HG02678 (cell line): ENCODE measurements at regions not wholly inside any gene's neighbourhood (a gene's known extent, or its start where the extent isn't known, plus 50 kb on each side); places are given as distances from the start of the nearest gene placed in this dataset.

Experiments used
- ATAC-seq: cut with Tn5 transposase; IDR thresholded peaks from one replicate; pipeline ENCODE4 v1.9.1; 2021; ENCODE audit warnings: mild to moderate bottlenecking, moderate library complexity; ENCODE audit not compliant: unreplicated experiment

DNA sequence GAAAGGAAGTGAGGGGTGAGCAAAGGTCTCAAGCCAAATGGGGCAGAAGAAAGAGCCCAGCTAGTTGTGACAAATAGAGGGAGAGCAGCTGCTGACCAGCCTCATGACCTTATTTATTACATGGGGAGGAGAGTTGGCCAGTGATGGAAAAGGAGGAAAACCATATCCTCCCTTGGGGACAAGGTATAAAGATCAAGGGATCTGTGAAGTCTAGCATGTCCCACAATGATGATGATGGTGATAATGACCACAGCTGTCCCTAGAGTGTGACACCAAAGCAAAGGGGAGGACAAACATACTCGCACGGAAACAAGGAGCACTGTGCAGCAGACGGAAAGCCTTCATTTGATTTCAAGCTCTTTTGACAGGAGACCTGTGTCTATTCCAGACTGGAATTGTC is 190.4 kb upstream of the MCHR2 start:
- ATAC-seq = no peak

DNA sequence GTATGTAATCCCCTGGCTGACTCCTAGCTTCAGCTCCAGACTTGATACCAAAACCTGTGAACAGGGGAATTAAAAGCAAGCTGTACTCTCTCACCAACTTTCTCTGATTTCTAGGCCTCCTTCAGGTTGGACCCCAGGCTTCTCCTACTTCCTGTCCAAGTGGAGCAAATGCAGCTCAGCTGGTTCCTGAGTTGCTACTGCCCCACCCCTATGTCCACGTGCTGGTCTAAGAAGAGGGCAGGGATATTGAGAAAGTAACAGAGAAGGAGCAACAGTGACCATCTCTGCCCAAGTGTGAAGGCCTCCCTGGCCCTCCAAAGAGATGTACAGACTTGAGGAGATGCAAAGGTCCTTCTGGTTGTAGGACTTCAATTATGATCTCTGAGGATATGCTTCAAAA is 188.3 kb upstream of the MCHR2 start:
- ATAC-seq = no peak

DNA sequence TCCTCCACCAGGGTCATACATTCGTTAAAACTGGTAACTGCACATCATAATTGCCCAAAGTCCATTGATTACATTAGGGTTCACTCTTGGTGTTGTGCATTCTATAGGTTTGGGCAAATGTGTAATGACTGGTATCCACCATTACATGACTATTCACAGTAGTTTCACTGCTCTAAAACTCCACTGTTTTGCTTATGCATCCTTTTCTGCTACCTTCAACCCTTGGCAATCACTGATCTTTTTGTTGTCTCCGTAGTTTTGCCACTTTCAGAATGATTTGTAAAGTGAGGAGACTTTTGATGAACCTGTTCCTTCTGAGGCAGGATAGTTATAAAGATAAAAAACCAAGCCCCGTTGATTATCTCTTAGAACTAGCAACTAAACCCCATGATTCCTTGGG is 187.3 kb upstream of the MCHR2 start:
- ATAC-seq = no peak

DNA sequence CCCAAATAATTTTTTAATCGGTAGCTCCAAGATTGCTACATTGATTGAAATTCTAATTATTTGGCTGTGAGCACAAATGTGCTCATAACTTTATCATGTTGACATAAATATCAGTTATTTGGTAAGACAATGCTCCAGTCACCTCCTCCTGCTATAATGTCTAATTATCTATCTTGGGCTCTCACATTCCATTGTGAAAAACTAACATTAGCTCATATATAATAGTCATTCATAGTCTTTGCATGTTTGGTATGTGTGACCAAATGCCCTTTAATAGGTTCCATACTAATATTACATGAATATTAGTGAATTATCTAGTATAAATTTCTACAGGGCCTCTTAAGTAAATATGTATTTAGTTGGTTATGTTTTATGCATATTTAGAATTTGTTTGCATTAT is 185.6 kb upstream of the MCHR2 start:
- no peak for ATAC-seq

DNA sequence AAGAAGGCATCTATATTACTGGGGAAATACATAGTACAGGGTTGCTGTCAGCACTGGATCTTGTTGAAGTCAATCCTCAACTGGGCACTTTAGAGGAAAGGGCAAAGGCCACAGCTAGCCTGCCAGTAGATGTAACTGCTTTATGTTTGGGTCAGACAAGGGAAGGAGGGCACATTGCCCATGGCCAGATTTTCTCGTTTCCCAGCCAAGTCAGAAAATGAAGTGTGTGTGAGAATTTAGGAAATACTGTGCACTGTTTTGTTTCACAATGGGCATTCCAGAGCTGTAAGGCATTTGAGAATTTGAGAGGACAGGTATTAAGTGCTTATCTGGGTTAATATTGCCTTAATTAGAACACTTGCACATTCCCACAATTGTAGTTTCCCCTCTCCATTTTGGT is 183.9 kb upstream of the MCHR2 start:
- ATAC-seq = no peak

DNA sequence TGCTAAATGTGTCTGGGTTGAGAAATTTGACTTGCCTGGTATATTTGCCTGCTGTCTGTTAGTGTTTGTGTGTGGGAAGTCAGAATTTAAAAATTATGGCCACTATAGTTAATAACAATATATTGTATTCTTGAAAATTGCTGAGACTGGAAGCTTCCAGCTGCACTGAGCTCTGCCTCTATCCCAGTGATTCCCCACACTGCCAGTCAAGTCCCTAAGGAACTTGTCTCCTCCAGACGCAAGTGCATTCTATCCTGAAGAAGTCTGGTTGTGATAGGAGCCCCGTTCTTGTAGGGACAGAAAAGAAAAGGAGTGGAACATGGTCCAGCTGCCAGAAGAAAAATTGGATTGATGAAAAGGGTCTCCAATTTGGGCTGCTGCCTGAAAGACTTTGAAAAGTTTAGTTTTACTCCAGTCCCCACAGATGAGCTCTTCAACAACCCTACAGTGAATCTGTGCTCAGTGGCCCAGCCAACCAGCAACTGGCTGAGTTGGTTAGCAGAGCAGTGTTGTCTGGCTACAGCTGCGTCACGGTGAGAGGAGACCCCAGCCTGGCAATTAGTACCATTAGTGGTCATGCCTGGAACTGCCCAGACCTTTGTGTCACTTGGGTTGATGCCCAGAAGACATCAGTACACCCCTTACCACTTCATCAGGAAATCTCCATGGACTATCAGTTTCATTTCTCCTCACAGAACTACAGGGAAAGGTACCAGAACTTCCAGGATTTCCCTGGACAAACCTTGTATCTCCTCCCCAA is 183.1 kb upstream of the MCHR2 start:
- ATAC-seq = no peak

DNA sequence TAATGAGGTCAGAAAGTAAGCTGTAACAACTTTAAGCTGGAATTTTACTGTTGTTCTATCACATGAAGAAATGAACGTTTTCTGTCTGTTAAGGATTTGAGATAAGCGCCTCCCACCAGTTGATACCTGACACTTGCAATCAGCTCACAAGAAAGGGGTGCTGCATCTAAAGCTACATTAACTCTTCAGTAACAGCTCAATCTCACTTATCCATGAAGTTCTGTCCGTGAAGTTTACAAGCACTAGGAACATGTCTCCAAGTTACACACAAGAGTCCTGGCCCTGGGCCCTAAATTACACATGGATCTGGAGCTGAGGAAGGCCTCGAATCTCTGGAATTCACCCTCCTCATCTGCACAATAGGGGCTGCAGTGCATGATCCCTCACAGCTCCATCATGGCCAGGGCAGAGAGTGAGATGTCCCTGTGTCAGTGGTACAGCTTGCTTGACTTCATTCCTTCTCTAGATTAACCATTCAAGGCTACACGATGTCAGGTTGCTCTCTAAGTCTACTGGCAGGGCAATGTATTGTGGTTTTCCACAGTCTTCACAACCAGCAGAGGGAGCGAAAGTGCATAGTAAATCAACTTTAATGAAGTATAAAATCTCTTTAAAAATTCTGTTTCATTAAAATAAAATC is 182.4 kb upstream of the MCHR2 start:
- ATAC-seq = no peak

DNA sequence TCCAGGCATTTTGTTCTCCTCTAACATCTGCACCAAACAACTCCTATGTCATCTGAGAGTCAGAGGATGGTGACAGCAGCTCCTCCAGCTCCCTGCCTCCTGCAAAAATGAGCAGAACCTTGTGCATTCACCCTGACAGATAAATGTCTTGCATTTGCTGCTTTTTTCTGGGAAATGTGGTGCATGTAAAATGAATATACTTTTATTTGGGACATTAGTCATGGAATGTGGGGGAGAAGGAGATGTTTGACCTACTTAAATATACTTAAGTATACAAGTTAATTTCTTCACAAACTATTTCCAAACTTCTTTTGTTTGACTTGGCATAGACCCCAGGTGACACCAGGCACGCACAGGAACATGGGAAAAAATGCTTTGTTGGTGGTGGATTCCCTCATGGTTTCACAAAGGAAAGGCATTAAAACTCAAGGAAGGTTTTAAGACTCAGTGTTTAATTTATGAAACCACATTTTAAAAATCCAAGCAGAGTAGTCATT is 181.8 kb upstream of the MCHR2 start:
- ATAC-seq = no peak

DNA sequence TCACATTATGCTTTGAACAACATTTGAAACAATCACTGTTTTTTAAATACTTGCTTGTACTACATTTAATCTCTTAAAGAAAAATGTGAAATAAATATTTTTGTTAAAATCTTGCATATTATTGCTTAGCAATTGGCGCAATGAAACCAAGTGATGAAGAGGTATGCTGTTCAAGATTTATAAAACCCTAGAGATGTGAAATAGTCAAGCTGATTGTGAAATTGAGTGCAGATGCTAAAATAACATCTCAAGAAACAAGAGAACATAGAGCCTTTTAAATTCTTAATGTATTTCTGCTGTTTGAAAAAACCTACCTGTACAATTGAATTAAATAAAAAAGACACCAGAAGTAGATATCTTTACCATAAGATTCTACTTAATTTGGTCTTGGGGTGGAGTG is 179.2 kb upstream of the MCHR2 start:
- no peak for ATAC-seq

DNA sequence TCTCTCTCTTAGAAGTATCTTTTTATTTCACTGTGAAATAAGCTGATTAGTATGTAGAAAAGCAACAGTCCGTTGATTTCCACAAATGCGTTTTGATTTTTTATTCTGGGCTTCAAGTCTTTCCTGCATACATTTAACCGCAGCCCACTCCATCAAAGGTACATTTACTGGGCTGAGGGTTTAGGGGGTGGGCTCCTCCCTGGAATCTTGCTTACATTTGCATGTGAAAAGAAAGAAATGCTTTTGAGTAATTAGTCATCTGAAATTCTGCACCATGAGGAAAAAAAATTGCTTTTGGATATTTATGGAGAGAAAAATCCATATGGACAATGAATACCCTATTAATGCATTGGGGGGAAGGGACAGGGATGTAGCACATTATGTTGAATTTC is 178.3 kb upstream of the MCHR2 start:
- ATAC-seq = no peak

DNA sequence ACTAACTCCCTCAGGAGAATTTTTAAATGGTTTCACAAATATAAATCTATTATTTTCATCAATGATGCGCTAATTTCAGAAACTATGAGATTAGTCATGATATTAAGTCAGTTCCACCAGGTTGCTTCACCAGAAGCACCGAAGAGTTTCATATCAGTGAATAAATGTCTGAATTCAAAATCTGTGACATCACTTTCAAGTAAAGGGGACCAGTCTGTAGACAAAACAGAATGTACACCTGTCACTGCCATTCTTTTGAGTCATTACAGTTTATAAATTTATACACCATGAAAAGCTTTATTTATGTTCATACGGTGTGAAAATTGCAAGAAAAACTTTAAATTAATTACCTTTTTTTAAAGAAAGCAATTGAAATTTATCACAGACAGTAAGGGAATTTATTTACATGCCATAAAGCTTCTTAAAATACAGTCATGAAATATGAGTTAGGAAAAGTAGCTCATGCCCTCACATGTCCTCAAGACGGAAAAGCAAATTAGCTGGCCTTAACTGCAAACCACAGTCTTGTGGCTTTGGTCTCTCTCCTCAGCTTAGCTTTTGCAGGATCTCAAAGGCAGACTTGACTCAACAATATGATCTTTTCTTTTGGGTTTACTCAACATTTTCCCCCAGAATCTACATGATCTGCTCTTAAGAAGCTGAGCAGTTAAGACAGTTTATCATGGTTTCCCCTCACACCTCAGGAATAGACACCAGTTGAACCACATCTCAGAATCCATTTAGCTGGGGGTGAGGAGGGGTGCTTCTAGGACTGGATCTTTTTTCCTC is 177.7 kb upstream of the MCHR2 start:
- ATAC-seq = peak; percentile 78

DNA sequence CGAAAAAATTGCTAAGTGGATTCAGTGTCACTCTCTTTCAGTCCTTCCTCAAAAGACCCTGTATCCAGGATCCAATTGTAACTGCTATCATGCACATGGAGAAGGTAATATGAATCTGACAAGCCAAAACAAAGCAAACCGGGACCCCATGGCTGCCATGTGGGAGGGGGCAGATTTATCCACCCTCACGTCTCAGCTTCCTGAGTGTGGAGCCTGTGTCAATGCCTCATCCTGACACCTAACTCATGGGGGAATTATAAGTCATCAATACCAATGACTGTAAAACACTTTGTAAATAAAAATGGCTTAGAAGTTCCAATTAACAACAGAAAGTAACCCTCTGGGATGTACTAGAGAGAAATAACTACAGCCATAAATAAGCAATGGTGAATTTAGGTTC is 174.1 kb upstream of the MCHR2 start:
- ATAC-seq = no peak

DNA sequence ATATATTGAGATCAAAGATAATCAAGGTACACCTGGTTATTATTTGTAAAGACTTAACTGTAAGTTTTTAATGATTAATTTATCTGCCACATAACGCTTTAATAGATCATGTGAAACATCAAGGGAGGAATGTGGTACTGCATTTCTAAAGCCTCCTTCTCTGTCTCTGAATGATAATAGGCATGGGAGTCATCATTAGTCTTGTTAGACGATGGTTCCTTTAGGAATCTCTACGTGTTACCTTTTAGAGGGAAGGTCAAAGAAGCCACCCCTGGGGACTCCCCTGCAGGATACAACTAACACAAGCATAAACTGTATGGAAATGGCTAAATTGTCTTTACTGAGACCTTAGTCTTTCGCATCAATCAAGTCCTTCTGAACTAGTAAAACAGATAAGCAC is 173.6 kb upstream of the MCHR2 start:
- no peak for ATAC-seq

DNA sequence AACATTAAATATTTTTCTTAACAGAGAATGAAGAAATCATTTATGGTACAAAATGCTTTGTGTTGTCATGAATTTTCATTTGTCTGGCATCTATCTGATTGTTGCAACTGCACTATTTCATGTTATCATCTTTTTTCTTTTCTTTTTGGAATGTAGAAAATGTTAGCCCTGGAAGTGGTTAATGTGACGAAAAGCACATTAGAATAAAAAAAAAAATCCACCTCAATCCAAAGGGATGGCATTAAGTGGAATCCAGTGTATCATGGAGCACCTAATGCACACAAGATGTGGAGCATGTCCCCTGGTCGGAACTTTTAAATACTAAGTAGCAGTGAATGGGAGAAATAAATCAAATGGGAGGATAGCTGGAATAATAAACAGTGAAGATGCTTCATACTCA is 172.9 kb upstream of the MCHR2 start:
- no peak for ATAC-seq

DNA sequence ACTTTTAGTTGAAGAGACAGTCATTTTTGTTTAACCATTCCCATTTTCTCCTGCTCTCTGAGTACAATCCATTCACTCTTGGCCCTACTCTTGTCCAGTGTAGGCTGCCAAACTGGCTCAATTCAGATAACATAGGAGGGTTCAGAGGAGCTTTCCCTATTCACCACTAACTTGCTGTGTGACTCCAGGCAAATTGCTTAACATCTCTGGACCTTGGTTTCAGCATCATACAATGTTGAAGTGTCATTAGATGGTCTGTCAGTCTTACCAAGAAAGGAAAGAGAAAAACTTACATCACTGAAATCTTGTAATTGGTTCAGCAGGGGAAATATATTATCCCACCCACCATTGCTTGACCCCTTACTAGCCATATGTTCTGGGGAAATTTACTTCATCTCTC is 171.4 kb upstream of the MCHR2 start:
- no peak for ATAC-seq

DNA sequence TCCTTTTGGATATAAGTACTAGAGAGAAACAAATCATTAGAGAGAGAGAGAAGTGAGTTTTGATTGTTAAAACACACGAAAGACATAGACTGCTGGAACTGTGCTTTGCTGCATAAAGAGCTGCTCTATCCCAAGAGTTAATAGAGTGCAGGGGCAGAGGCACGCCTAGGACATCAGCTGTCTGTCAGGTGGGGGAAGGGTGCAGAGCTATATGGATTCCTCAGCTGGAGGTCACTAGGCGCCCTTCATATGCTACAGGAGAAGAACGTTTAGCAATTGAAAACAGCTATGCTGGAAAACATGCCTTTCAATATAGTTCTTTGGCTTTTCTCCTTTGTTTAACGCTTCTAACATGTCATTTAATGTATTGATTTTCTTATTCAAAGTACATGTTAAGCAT is 169.0 kb upstream of the MCHR2 start:
- no peak for ATAC-seq

DNA sequence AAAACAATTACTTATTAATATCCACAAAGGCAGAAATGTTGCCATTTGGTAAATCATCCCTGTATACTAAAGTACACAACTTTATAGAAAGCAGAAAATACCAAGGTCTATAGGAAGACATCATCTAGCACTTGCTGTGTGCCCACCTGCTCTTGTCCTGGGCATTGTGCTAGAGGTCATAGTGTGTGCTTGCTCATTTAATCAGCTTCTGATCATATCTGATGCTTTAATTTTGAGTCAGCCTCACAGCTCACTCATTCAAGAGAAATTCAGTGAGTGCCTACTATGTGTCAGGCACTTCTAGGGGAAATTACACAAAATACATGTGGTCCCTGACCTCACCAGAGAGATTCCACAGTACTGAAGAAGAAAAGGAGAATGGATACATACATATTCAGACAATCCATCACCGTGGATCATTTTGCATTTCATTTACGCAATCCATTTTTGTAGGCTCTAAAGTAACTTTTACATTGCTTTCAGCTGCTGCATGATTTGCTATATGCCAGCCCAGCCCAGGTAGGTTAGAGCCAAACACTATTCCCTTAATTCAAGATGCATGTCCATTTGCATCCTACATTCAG is 167.9 kb upstream of the MCHR2 start:
- no peak for ATAC-seq

DNA sequence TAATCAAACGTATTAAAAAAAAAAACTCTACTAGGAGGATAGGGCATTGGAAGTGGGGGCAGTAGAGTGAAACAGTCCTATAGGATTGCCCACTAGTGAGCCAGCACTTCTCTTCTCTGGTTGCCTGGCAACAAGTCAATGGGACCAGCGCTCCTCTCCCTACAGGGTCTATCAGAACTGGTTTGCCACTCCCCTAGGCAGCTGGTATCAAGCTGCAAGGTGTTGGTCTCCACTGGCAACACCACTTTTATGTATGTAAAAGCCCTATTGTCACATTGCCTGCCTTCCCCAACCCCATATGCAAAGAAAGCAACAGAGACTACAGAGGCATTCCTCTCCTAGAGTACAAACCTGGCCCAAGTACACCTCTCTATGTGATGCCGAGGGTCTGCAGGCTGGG is 166.9 kb upstream of the MCHR2 start:
- ATAC-seq = no peak

DNA sequence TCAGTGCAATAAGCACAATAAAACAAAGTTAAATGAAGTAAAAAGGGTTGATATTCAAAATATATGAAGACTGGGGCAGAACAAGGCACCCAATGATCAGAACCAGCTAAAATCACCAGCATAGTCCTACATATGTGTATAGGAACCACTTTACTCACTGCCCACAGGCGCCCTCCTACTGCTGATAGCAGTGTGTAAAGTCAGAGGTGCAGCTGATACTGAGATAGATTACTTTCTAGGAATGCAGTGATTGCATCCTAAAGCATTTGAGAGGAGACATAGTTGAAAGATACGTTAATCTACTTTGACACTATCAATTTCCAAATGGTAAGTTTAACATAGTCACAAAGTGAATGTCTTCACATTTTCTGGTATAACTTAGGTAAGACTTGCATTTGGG is 161.1 kb upstream of the MCHR2 start:
- ATAC-seq = no peak

DNA sequence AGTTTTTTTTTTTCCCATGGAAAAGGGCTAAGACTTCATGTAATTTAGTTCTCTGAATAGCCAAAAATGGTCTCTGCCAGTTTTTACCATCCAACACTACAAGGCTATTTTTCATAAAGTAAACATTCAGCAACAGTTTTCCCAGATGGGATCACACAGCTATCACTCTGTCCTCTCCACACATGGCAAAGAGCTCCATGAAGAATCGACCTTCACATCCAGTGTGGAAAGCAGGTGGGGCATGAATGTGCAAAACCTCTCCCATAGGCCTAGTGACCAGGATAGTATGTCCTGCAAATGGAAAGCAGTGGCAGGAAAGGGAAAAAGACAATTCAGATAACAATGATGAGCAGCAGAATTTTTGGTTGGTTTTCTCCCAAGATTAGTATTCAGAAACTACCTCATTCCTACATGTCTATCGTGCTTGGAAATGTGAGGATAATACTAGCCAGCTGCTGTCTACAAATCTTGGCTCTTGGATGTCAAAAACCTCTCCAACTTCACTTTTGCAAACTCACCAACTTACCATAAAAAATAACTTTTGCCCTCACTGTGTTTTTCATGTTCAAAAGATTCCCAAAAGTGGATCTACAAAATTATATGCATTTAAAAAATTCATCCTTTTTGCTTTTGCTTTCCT is 159.7 kb upstream of the MCHR2 start:
- no peak for ATAC-seq

DNA sequence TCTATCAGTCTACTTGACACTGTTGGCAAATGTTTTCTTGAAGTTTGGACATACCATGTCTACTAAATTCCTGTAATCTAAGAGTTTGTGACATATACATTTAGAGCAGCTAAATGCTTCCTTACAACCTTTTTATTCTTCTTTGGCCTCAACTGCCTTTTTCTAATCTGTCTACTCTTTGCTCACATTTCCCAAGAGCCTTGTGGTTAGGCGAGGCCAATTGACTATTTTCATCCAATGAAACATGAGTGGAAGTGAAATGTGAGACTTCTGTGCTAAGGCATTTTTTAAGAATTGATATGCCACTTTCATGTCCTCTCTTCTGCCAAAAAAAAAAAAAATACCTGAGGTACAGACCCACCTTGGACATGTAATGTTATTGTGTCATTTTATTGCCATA is 158.2 kb upstream of the MCHR2 start:
- ATAC-seq = no peak
